Activated T-helper 1 cell treated with anti-CD3 and anti-CD28 coated beads, Interleukin-12 subunit alpha, Interleukin-12 subunit beta, Interleukin-2, Interleukin-4 antibody, amounts not matched to agents 30 ng/mL and 10 ng/mL and 1 ng/mL, durations not matched to agents 14 hours and 24 hours and 36 hours (primary cell): ENCODE measurements at regions not wholly inside any gene's neighbourhood (a gene's known extent, or its start where the extent isn't known, plus 50 kb on each side); places are given as distances from the start of the nearest gene placed in this dataset.
"Not testable (repeated sequence)": the region's sequence is repeated elsewhere in the genome, so short reads cannot be mapped to it uniquely, and the experiment has no call there.

Experiments used
- DNase-seq: peaks from one replicate; pipeline ENCODE4 v3.0.0; 2021; ENCODE audit warnings: low spot score
- H3K27ac Mint-ChIP-seq: one replicate; pipeline ENCODE4 v1.8.0; 2021; ENCODE audit warnings: mild to moderate bottlenecking, mixed read lengths
- H3K27me3 Mint-ChIP-seq: one replicate; pipeline ENCODE4 v1.8.0; 2022; ENCODE audit warnings: mild to moderate bottlenecking, moderate library complexity, mixed read lengths; ENCODE audit not compliant: insufficient read depth
- H3K36me3 Mint-ChIP-seq: one replicate; pipeline ENCODE4 v1.8.0; 2021; ENCODE audit warnings: low read depth, mixed read lengths
- H3K4me1 Mint-ChIP-seq: one replicate; pipeline ENCODE4 v1.8.0; 2021; ENCODE audit warnings: low read depth, mixed read lengths
- H3K4me3 Mint-ChIP-seq: one replicate; pipeline ENCODE4 v1.8.0; 2021; ENCODE audit warnings: mild to moderate bottlenecking, moderate library complexity, mixed read lengths
- H3K9me3 Mint-ChIP-seq: one replicate; pipeline ENCODE4 v1.8.0; 2021; ENCODE audit warnings: mixed read lengths
- intact Hi-C: fragments of 100-400 bp; cut with micrococcal nuclease; formaldehyde crosslinking; loops from one replicate; pipeline ENCODE4 v1.15.1; 2024

DNA sequence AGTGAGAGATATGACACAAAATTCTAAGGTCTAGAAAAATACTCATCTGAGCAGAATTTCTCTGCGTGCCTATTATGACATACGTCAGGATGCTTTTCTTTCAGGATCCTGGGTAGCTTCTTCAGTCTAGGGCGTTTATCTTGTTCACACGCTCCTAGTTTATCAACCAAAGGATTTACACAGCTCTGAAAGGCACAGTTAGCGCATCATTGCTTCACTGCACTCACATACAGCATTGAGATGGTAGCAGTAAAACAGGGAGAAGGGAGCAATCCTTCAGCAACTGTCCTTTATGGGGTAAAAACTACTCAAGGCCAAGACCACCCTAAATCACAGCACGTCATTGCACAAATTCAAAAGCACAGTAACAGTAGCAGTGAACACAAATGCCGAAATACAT lies 222.8 kb downstream of the SUCLG1 start:
- Mint-ChIP-seq H3K27me3 (peaks cover 2% of the 10 kb centered on the region), H3K36me3 (no peaks in the 10 kb centered on the region), H3K4me1 (no peaks in the 10 kb centered on the region), H3K27ac (no peak overlapping the region), H3K4me3 (no peak overlapping the region), H3K9me3 (no peaks in the 10 kb centered on the region)
- no peak for DNase-seq
- intact Hi-C loops: no loop called here

GRCh38 chr2:84234103-84234502 lies 225.0 kb downstream of the SUCLG1 start:
- no peak overlapping the region for H3K4me3 Mint-ChIP-seq
- no peak overlapping the region for H3K27ac Mint-ChIP-seq
- DNase-seq: no peak
- no peaks in the 10 kb centered on the region for H3K36me3 Mint-ChIP-seq
- H3K27me3 Mint-ChIP-seq: peaks cover 2% of the 10 kb centered on the region
- intact Hi-C loops: no loop called here
- H3K9me3 Mint-ChIP-seq: no peaks in the 10 kb centered on the region
- H3K4me1 Mint-ChIP-seq: no peaks in the 10 kb centered on the region

DNA sequence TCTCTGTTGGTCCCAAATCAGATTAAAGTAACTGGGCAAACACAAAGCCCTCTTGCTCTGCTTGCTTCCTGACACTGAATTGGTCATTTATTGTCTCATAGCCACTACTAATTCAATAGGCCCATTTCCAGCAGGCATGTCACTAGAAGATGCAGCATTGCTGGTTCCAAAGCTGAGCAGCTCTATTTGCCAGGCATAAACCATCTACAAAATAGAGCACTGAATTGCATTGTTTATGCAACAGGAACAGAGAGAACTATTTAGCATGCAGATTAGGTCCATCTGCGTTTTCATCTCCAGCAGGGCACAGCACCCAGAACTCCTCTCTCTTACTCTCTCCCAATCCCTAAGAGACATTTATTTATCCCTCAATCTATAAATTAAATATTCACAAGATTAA lies 227.6 kb downstream of the SUCLG1 start:
- intact Hi-C loops: no loop called here
- H3K4me3 Mint-ChIP-seq: no peak overlapping the region
- H3K27ac Mint-ChIP-seq: no peak overlapping the region
- no peaks in the 10 kb centered on the region for H3K9me3 Mint-ChIP-seq
- H3K4me1 Mint-ChIP-seq: no peaks in the 10 kb centered on the region
- no peak for DNase-seq
- no peaks in the 10 kb centered on the region for H3K36me3 Mint-ChIP-seq
- H3K27me3 Mint-ChIP-seq: peaks cover 2% of the 10 kb centered on the region

GRCh38 chr2:84224121-84224520 lies 235.0 kb downstream of the SUCLG1 start:
- Mint-ChIP-seq H3K27ac (no peak overlapping the region), H3K36me3 (no peaks in the 10 kb centered on the region), H3K9me3 (peaks cover 5% of the 10 kb centered on the region), H3K27me3 (peaks cover 8% of the 10 kb centered on the region), H3K4me1 (no peaks in the 10 kb centered on the region), H3K4me3 (no peak overlapping the region)
- intact Hi-C loops: no loop called here
- no peak for DNase-seq

DNA sequence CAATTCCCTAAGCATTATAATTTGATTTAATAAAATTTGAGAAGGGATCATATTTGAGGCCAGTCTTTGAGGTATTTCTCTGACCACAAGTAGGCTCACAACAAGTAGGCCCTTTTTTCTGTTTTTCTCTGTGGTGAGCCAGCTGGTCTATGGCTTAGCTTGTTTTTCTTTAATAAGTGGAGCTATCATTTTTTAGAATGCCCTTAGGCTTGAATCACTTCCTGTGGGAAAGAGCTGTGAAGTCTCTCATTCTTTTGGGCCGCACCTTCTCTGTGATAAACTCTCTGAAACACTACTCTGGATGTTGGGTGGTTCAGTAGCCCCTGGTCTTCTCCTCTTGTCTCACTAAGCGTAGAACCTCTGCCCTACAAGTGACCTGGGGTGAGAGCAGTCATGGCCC lies 235.9 kb downstream of the SUCLG1 start:
- H3K27me3 Mint-ChIP-seq: peaks cover 8% of the 10 kb centered on the region
- no peak overlapping the region for H3K27ac Mint-ChIP-seq
- H3K4me1 Mint-ChIP-seq: no peaks in the 10 kb centered on the region
- no peaks in the 10 kb centered on the region for H3K36me3 Mint-ChIP-seq
- intact Hi-C loops: no loop called here
- no peak for DNase-seq
- peaks cover 5% of the 10 kb centered on the region for H3K9me3 Mint-ChIP-seq
- no peak overlapping the region for H3K4me3 Mint-ChIP-seq

DNA sequence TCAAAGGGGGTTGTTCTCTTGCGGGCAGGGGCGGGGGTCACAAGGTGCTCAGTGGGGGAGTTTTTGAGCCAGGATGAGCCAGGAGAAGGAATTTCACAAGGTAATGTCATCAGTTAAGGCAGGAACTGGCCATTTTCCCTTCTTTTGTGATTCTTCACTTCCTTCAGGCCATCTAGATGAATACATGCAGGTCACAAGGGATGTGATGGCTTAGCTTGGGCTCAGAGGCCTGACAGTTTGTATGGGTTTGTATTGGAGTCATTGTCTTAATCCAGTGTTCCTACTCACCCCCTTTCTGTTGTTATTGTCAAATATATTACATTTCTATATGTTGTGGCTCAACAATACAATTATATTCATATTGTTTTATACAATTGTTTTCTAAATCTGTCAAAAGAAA lies 238.0 kb downstream of the SUCLG1 start:
- intact Hi-C loops, DNase-seq, H3K27ac Mint-ChIP-seq: not testable (repeated sequence)

GRCh38 chr2:84217456-84217855 lies 241.6 kb downstream of the SUCLG1 start:
- H3K36me3 Mint-ChIP-seq: no peaks in the 10 kb centered on the region
- no peaks in the 10 kb centered on the region for H3K9me3 Mint-ChIP-seq
- no peak overlapping the region for H3K4me3 Mint-ChIP-seq
- intact Hi-C loops: no loop called here
- peaks cover 11% of the 10 kb centered on the region for H3K27me3 Mint-ChIP-seq
- H3K27ac Mint-ChIP-seq: no peak overlapping the region
- H3K4me1 Mint-ChIP-seq: no peaks in the 10 kb centered on the region
- DNase-seq: no peak

More for the DNA sequence above, 238.0 kb downstream of the SUCLG1 start:
- not testable (repeated sequence) for H3K4me3 Mint-ChIP-seq, H3K36me3 Mint-ChIP-seq, H3K9me3 Mint-ChIP-seq, H3K27me3 Mint-ChIP-seq, H3K4me1 Mint-ChIP-seq

- H3K36me3 Mint-ChIP-seq: no peaks in the 10 kb centered on the region
- peaks cover 4% of the 10 kb centered on the region for H3K27me3 Mint-ChIP-seq
- DNase-seq: no peak
- intact Hi-C loops: no loop called here
- H3K4me1 Mint-ChIP-seq: no peaks in the 10 kb centered on the region
- H3K27ac Mint-ChIP-seq: no peak overlapping the region
- no peaks in the 10 kb centered on the region for H3K9me3 Mint-ChIP-seq
- H3K4me3 Mint-ChIP-seq: no peak overlapping the region
These were observed 244.6 kb downstream of the SUCLG1 start for GRCh38 chr2:84214455-84214854.

- intact Hi-C loops: no loop called here
- H3K9me3 Mint-ChIP-seq: no peaks in the 10 kb centered on the region
- DNase-seq: no peak
- H3K27ac Mint-ChIP-seq: no peak overlapping the region
- no peak overlapping the region for H3K4me3 Mint-ChIP-seq
- no peaks in the 10 kb centered on the region for H3K36me3 Mint-ChIP-seq
- no peaks in the 10 kb centered on the region for H3K4me1 Mint-ChIP-seq
- H3K27me3 Mint-ChIP-seq: peaks cover 4% of the 10 kb centered on the region
These were observed 246.3 kb downstream of the SUCLG1 start for GRCh38 chr2:84212611-84213314.

GRCh38 chr2:84209941-84210340 lies 249.1 kb downstream of the SUCLG1 start:
- no peaks in the 10 kb centered on the region for H3K4me1 Mint-ChIP-seq
- no peaks in the 10 kb centered on the region for H3K9me3 Mint-ChIP-seq
- DNase-seq: no peak
- no peaks in the 10 kb centered on the region for H3K36me3 Mint-ChIP-seq
- no peak overlapping the region for H3K4me3 Mint-ChIP-seq
- peaks cover 4% of the 10 kb centered on the region for H3K27me3 Mint-ChIP-seq
- intact Hi-C loops: no loop called here
- no peak overlapping the region for H3K27ac Mint-ChIP-seq

DNA sequence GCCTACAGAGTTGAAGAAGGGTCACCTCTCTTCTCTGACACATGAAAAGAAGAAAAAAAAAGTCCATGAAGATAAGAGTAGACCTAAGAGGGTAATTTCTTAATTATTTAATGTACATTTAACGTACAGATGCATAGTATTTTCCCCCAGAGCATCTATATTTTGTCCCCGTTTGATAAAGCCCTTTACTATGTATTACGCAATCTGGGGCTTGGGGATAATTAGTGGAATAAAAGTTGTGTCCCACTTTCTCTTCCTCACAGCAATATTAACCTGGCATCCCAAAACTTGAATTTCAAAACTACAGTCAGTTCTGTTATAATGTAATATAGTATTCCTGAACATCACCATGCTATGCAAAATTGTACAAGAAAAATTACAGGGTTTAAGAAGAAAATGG lies 254.1 kb downstream of the SUCLG1 start:
- Mint-ChIP-seq H3K4me1 (no peaks in the 10 kb centered on the region), H3K27me3 (peaks cover 2% of the 10 kb centered on the region), H3K36me3 (no peaks in the 10 kb centered on the region), H3K4me3 (no peak overlapping the region), H3K9me3 (no peaks in the 10 kb centered on the region), H3K27ac (no peak overlapping the region)
- DNase-seq: no peak
- intact Hi-C loops: no loop called here

- H3K27me3 Mint-ChIP-seq: peaks cover 2% of the 10 kb centered on the region
- H3K36me3 Mint-ChIP-seq: no peaks in the 10 kb centered on the region
- no peak for DNase-seq
- intact Hi-C loops: no loop called here
- no peak overlapping the region for H3K27ac Mint-ChIP-seq
- no peaks in the 10 kb centered on the region for H3K9me3 Mint-ChIP-seq
- H3K4me3 Mint-ChIP-seq: no peak overlapping the region
- no peaks in the 10 kb centered on the region for H3K4me1 Mint-ChIP-seq
These were observed 256.9 kb downstream of the SUCLG1 start for GRCh38 chr2:84202166-84202565.

- Mint-ChIP-seq H3K4me3 (no peak overlapping the region), H3K27ac (no peak overlapping the region), H3K27me3 (peaks cover 2% of the 10 kb centered on the region), H3K36me3 (no peaks in the 10 kb centered on the region), H3K4me1 (no peaks in the 10 kb centered on the region), H3K9me3 (no peaks in the 10 kb centered on the region)
- intact Hi-C loops: no loop called here
- no peak for DNase-seq
These were observed 257.9 kb downstream of the SUCLG1 start for GRCh38 chr2:84201158-84201557.

GRCh38 chr2:84197901-84198300 lies 261.2 kb downstream of the SUCLG1 start:
- Mint-ChIP-seq H3K27me3 (no peaks in the 10 kb centered on the region), H3K27ac (no peak overlapping the region), H3K36me3 (no peaks in the 10 kb centered on the region), H3K9me3 (no peaks in the 10 kb centered on the region), H3K4me3 (no peak overlapping the region), H3K4me1 (no peaks in the 10 kb centered on the region)
- intact Hi-C loops: no loop called here
- no peak for DNase-seq
